Lower lobe of right lung (tissue), 2 donors: ENCODE measurements at regions not wholly inside any gene's neighbourhood (a gene's known extent, or its start where the extent isn't known, plus 50 kb on each side); places are given as distances from the start of the nearest gene placed in this dataset.

Experiments
- ATAC-seq, 2 donors: fragments of 200-7000 bp; cut with Tn5 transposase; one replicate each; pipeline ENCODE4 v1.9.1; 2020 to 2022; ENCODE audit warnings: mild to moderate bottlenecking in 2 of 2, moderate library complexity in 2 of 2
- DNase-seq: peaks from one replicate; pipeline ENCODE4 v3.0.0-alpha.2; 2020
- H3K27ac ChIP-seq: fragments of 200-600 bp; one replicate; pipeline ENCODE4 v1.8.0; 2022
- H3K27me3 ChIP-seq: fragments of 200-600 bp; one replicate; pipeline ENCODE4 v1.8.0; 2022; ENCODE audit warnings: low read depth
- H3K36me3 ChIP-seq: fragments of 200-600 bp; one replicate; pipeline ENCODE4 v1.8.0; 2022; ENCODE audit warnings: mild to moderate bottlenecking
- H3K4me1 ChIP-seq: fragments of 200-600 bp; one replicate; pipeline ENCODE4 v1.8.0; 2022
- H3K4me3 ChIP-seq: fragments of 200-600 bp; one replicate; pipeline ENCODE4 v1.8.0; 2022; ENCODE audit warnings: mild to moderate bottlenecking
- H3K9me3 ChIP-seq: fragments of 200-600 bp; one replicate; pipeline ENCODE4 v1.8.0; 2022
- CTCF ChIP-seq: fragments of 200-600 bp; IDR thresholded peaks from one replicate; pipeline ENCODE4 v1.8.0; 2022; ENCODE audit warnings: antibody characterized with exemption, mild to moderate bottlenecking
- intact Hi-C: fragments of 100-400 bp; cut with DNase I; formaldehyde crosslinking; loops from one replicate; pipeline ENCODE4 v1.11.0; 2022
- donor health status: DM: no; HTN: yes; CAD: no; lungs with severe emphysema.

GRCh38 chr7:125618516-125618915 lies 688.9 kb upstream of the POT1 start:
- no peaks in the 10 kb centered on the region for H3K36me3 ChIP-seq
- DNase-seq (no peak), ATAC-seq (no peak)
- TF ChIP-seq CTCF, result no peak
- no peak overlapping the region for H3K4me3 ChIP-seq
- no peaks in the 10 kb centered on the region for H3K27me3 ChIP-seq
- no peaks in the 10 kb centered on the region for H3K4me1 ChIP-seq
- peaks cover 9% of the 10 kb centered on the region for H3K9me3 ChIP-seq
- intact Hi-C loops, result no loop called here
- no peak overlapping the region for H3K27ac ChIP-seq

- DNase-seq, result no peak
- Histone ChIP-seq H3K27ac (no peak overlapping the region), H3K9me3 (peaks cover 5% of the 10 kb centered on the region), H3K27me3 (no peaks in the 10 kb centered on the region), H3K4me1 (no peaks in the 10 kb centered on the region), H3K36me3 (no peaks in the 10 kb centered on the region), H3K4me3 (no peak overlapping the region)
- intact Hi-C loops, result no loop called here
- no peak for TF ChIP-seq CTCF
- no peak for ATAC-seq
These were observed 682.0 kb upstream of the POT1 start for GRCh38 chr7:125611582-125611981.

- no peak for DNase-seq
- no peak for ATAC-seq
- no peak for TF ChIP-seq CTCF
- no peaks in the 10 kb centered on the region for H3K9me3 ChIP-seq
- intact Hi-C loops, result no loop called here
- H3K36me3 ChIP-seq, result no peaks in the 10 kb centered on the region
- no peaks in the 10 kb centered on the region for H3K4me1 ChIP-seq
- H3K4me3 ChIP-seq, result no peak overlapping the region
- no peak overlapping the region for H3K27ac ChIP-seq
- H3K27me3 ChIP-seq, result no peaks in the 10 kb centered on the region
These were observed 677.0 kb upstream of the POT1 start for GRCh38 chr7:125606671-125607070.

- Histone ChIP-seq H3K36me3 (no peaks in the 10 kb centered on the region), H3K27me3 (no peaks in the 10 kb centered on the region), H3K4me3 (no peak overlapping the region), H3K27ac (no peak overlapping the region), H3K4me1 (no peaks in the 10 kb centered on the region), H3K9me3 (no peaks in the 10 kb centered on the region)
- intact Hi-C loops, result no loop called here
- no peak for TF ChIP-seq CTCF
- ATAC-seq (no peak), DNase-seq (no peak)
These were observed 675.6 kb upstream of the POT1 start for GRCh38 chr7:125605241-125605640.

- ATAC-seq, result no peak
- H3K36me3 ChIP-seq, result no peaks in the 10 kb centered on the region
- no peak for TF ChIP-seq CTCF
- no peaks in the 10 kb centered on the region for H3K27me3 ChIP-seq
- intact Hi-C loops, result no loop called here
- H3K4me1 ChIP-seq, result no peaks in the 10 kb centered on the region
- DNase-seq, result no peak
- H3K9me3 ChIP-seq, result no peaks in the 10 kb centered on the region
- H3K27ac ChIP-seq, result no peak overlapping the region
- H3K4me3 ChIP-seq, result no peak overlapping the region
These were observed 672.8 kb upstream of the POT1 start for GRCh38 chr7:125602441-125602840.

- no peaks in the 10 kb centered on the region for H3K27me3 ChIP-seq
- no peak overlapping the region for H3K4me3 ChIP-seq
- intact Hi-C loops, result no loop called here
- H3K27ac ChIP-seq, result no peak overlapping the region
- TF ChIP-seq CTCF, result no peak
- DNase-seq (no peak), ATAC-seq (no peak)
- no peaks in the 10 kb centered on the region for H3K4me1 ChIP-seq
- no peaks in the 10 kb centered on the region for H3K36me3 ChIP-seq
- no peaks in the 10 kb centered on the region for H3K9me3 ChIP-seq
These were observed 669.8 kb upstream of the POT1 start for GRCh38 chr7:125599387-125599786.
